GM12891 (cell line): ENCODE measurements at regions not wholly inside any gene's neighbourhood (a gene's known extent, or its start where the extent isn't known, plus 50 kb on each side); places are given as distances from the start of the nearest gene placed in this dataset.

Experiments
- POLR2A ChIP-seq: IDR thresholded peaks from 2 replicates; pipeline ENCODE4 v1.6.1; 2011; ENCODE audit warnings: low read depth, low read length, control low read depth
- POLR2AphosphoS5 ChIP-seq: IDR thresholded peaks from 2 replicates; pipeline ENCODE4 v1.6.1; 2011; ENCODE audit warnings: low read depth, low read length, control low read depth
- POU2F2 ChIP-seq: IDR thresholded peaks from 2 replicates; pipeline ENCODE4 v1.6.1; 2011; ENCODE audit warnings: low read depth, mild to moderate bottlenecking, control low read depth, low read length, moderate library complexity
- SPI1 ChIP-seq: IDR thresholded peaks from 2 replicates; pipeline ENCODE4 v1.6.1; 2011; ENCODE audit warnings: low read depth, low read length, control low read depth

DNA sequence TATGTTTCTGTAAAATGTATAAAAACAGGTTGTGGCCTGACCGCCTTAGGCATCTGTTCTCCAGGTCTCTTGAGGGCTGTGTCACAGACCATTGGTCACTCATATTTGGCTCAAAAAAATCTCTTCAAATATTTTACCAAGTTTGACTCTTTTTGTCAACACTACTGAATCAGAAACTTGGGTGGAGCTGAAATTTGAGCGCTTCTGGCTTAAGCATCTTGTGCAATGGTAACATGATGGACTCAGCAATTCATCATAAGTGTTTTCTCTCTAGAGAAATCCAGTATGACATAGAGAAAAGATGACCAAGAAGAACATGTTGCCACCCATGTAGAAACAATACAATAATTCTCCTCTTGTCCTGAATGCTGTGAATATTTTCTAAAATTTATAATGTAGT, 387.9 kb downstream of the MAT2B start:
- no peak for TF ChIP-seq POLR2A
- no peak for TF ChIP-seq POU2F2
- no peak for TF ChIP-seq POLR2AphosphoS5
- no peak for TF ChIP-seq SPI1
